Activated CD8-positive, alpha-beta memory T cell treated with anti-CD3 and anti-CD28 coated beads for 36 hours (primary cell): ENCODE measurements at regions not wholly inside any gene's neighbourhood (a gene's known extent, or its start where the extent isn't known, plus 50 kb on each side); places are given as distances from the start of the nearest gene placed in this dataset.
"Not testable (repeated sequence)": the region's sequence is repeated elsewhere in the genome, so short reads cannot be mapped to it uniquely, and the experiment has no call there.

ENCODE experiments used
- CTCF ChIA-PET: fragments of 350-600 bp; sonication (Branson Sonifier 250); formaldehyde crosslinking; loops from one replicate; lab custom pipeline; 2021; ENCODE audit warnings: antibody characterized with exemption; lab: Charles Lee
- POLR2A ChIA-PET: fragments of 350-600 bp; sonication (Branson Sonifier 250); formaldehyde crosslinking; loops from one replicate; lab custom pipeline; 2021; ENCODE audit warnings: antibody characterized with exemption; lab: Charles Lee

GRCh38 chr1:244155661-244156060, 104.6 kb downstream of the ZBTB18 start:
- POLR2A ChIA-PET: no interaction called here

DNA sequence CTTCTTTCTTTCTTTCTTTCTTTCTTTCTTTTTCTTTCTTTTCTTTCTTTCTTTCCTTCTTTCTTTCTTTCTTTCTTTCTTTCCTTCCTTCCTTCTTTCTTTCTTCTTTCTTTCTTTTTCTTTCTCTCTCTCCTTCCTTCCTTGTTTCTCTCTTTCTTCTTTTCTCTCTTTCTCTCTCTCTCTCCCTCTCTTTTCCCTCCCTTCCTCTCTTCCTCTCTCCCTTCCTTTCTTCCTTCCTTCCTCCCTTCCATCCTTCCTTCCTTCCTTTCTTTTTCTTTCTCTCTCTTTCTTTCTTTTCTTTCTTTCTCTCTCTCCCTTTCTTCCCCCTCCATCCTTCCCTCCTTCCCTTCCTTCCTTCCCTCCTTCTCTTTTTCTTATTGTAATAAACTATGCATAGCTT, 105.5 kb downstream of the ZBTB18 start:
- CTCF ChIA-PET, POLR2A ChIA-PET: not testable (repeated sequence)

More at GRCh38 chr1:244155661-244156060, 104.6 kb downstream of the ZBTB18 start:
- CTCF ChIA-PET: no interaction called here

- ChIA-PET CTCF (no interaction called here), POLR2A (no interaction called here)
Measured at GRCh38 chr1:244157731-244158438, 106.8 kb downstream of the ZBTB18 start.

GRCh38 chr1:244159646-244160045, 108.6 kb downstream of the ZBTB18 start:
- ChIA-PET CTCF (no interaction called here), POLR2A (no interaction called here)

DNA sequence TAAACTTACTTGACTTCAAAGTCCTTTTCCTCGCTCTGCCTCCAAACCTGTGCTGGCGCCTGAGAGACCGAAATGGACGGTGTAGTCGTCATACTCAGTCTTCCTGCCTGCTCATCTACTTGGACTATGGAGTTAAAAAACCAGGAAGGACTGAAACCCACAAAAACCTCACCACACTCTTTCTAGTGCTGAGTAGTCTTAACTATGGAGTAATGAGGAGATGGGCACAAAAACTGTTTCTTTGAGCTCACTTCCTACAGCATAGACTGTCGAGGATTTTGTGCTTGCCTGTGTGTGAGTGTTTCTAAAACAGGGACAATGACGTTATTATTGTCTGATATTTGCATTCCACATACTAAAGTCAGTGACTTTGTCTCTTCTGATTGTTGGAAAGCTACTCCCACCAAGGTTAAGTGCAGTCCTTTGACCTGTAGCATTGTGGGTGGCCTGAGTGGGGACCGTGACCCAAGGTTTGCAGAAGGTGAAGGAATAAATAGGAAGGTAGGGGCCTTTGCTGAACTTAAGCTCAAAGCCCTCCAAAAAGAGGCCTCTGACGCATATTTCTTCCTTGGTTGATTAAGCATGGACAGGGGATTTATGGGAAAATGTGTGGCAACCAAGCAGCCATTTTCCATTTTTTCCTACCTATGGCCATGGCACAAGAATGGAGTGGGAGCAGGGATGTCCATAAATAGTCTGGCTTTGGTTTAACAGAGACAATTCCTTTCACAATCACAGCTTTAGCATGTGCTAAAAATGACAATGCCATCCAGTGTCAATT, 109.6 kb downstream of the ZBTB18 start:
- CTCF ChIA-PET: no interaction called here
- POLR2A ChIA-PET: no interaction called here

DNA sequence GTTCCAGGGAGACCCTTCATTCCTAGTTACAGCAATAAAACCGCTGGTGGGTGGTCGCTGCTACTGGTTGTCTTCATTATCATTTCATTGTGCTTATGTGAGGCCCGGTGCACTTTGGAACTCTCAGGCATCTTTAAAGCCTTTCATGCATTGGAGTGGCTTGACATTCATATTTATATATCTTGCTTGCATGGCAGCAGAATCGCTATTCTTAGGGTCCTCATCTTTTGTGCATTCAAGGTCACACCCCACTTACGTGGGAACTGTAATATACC, 110.1 kb downstream of the ZBTB18 start:
- POLR2A ChIA-PET: no interaction called here
- CTCF ChIA-PET: no interaction called here

DNA sequence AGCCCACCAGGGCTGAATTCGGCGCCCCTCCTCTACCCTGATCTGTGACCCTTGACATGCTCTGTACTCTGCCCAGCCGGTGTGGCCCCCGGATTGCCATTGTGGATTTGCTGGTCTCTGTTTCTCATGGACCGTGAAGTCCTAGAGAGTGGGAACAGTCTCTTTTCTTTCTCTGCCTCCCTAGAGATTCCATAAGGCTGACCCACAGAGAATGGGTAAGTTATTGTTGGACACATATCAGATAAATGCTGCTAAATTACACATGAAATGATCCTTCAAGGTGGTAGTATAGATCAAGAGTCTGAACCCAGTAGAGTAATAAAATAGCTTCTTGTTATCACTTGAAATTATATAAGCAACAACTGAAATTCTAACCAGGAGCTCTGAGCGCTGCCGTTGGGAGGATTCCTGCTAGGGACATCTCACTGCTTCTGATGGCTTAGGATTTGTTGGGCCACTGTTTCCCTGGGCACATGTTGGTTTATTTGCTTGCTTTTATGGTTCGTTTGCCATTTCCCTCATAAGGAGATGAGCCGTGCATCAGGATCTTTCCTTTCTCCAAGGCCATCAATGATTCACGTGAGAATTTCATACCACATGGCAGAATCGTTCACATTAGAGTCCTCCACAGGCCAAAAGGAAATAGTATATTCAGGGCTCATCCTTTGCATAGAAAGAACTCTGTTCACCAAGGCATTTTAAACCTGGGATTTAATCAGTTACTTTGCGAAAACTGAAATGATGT, 111.9 kb downstream of the ZBTB18 start:
- POLR2A ChIA-PET: no interaction called here
- CTCF ChIA-PET: no interaction called here

- ChIA-PET CTCF (no interaction called here), POLR2A (no interaction called here)
Measured at GRCh38 chr1:244163861-244164510, 112.9 kb downstream of the ZBTB18 start.

- ChIA-PET CTCF (no interaction called here), POLR2A (no interaction called here)
Measured at GRCh38 chr1:244164511-244164890, 113.4 kb downstream of the ZBTB18 start.

DNA sequence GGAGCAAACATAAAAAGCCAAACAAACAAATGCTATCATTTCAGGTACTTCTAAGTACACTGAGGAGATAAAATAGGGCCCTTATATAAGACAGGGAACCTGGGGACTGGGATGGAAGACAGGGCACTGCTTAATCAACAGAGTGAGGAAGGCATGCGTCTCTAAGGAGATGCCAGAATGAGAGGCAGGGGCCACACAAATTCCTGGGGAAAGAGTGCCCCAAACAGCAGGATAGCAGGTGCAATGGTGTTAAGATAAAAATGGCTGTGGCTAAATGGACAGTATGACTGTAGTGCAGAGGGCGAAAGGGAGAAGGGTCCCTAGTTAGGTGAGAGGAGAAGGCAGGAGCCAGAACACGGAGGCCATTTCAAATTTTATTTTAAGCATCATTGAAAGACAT, 113.9 kb downstream of the ZBTB18 start:
- POLR2A ChIA-PET: no interaction called here
- CTCF ChIA-PET: no interaction called here

DNA sequence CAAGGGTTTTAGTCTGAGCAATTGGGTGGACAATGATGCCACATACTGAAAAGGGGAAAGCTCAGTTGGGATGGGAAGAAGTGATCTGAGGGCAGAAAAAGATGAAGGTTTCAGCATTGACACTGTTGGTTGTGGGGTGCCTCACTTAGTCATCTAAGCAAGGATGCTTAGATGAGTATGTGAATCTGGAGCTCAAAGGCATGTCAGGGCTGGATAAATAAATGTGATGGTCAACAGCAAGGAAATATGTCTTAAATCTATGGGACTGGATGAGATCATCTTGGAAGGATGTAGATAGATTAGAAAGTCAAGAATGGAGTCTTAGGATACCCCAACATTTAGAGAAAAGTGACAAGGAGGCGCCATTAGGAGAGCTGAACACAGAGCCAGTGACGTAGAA, 114.6 kb downstream of the ZBTB18 start:
- CTCF ChIA-PET: no interaction called here
- POLR2A ChIA-PET: no interaction called here

DNA sequence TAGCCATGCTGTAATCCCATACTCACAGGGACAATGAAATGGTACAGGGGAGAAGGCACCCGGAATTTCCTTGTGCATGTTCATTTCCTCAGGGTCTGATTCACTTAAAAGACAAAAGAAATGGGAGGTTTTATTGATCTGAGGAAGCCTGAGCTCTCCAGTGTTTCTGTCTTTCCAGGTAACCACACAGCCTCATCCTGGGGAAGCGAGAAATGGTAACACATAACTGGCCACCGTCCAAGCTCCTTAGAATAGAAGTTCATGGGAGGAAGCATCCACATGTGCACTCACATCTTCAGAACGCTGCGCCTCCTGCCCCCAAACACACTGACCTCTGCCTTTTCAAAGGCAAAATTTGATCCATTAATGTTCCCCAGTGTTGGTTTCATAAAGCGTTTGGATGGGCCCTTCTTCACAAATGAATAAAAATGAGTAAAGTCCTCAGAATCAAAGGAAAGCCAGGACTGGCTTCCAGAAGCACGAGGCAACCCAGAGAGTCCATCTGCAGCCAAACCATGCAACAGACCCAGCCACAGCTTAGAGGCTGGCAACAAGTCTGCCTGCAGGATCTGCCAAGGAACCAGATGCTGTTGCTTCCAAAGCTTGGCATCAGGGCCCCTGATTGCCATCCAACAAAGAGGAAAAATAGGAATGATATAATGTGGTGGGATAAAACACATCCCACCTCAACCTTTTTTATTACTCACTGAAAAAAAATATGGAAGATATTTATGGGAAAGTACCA, 120.3 kb downstream of the ZBTB18 start:
- ChIA-PET CTCF (no interaction called here), POLR2A (no interaction called here)

- POLR2A ChIA-PET: no interaction called here
- CTCF ChIA-PET: no interaction called here
Measured at GRCh38 chr1:244173240-244173639, 122.2 kb downstream of the ZBTB18 start.

GRCh38 chr1:244173769-244174168, 122.7 kb downstream of the ZBTB18 start:
- CTCF ChIA-PET: no interaction called here

GRCh38 chr1:244174922-244175521, 123.9 kb downstream of the ZBTB18 start:
- ChIA-PET POLR2A (no interaction called here), CTCF (no interaction called here)

More at GRCh38 chr1:244173769-244174168, 122.7 kb downstream of the ZBTB18 start:
- POLR2A ChIA-PET: no interaction called here

GRCh38 chr1:244176201-244176600, 125.1 kb downstream of the ZBTB18 start:
- POLR2A ChIA-PET: no interaction called here

GRCh38 chr1:244180256-244180655, 129.2 kb downstream of the ZBTB18 start:
- ChIA-PET CTCF (no interaction called here), POLR2A (no interaction called here)

More at GRCh38 chr1:244176201-244176600, 125.1 kb downstream of the ZBTB18 start:
- CTCF ChIA-PET: no interaction called here

DNA sequence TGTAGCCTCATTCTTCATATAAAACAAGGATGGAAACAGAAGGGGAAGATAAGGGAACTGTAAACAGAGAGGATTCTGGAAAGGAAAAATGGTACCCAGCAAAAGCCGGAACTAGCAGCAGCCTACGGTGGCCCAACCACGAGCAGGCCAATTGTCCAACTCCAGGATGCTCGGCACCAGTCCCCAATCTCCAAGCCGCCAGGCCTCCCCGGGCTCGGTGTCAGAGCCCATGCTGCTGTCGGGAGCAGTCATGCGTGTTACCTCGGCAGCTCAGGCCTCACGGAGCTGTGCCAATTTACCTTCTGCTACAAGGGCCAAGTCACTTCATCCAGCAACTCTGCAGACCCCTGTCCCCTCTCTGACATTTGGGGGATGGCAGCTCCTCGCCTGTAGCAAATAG, 130.8 kb downstream of the ZBTB18 start:
- ChIA-PET CTCF (no interaction called here), POLR2A (no interaction called here)

DNA sequence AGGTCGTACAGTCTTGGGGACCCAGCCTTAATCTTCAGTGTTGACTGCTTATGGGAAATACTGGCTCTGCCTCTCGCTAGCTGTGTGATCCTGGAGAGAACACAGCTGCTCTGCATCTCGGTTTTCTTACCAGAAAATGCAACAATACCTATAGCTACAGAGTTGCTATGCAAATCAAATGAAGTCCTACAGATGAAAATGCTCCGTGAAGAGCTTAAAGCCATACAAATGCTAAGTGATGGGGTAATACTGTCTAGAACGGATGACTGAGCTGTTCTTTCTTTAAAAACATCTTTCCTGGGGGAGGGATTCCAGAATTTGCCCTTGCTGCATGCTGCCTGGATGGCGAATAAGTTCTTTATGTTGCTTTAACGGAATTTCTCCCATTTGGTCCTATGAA, 132.0 kb downstream of the ZBTB18 start:
- POLR2A ChIA-PET: no interaction called here
- CTCF ChIA-PET: no interaction called here
